ENCODE measurements at regions not wholly inside any gene's neighbourhood (a gene's known extent, or its start where the extent isn't known, plus 50 kb on each side); places are given as distances from the start of the nearest gene placed in this dataset.

DNA sequence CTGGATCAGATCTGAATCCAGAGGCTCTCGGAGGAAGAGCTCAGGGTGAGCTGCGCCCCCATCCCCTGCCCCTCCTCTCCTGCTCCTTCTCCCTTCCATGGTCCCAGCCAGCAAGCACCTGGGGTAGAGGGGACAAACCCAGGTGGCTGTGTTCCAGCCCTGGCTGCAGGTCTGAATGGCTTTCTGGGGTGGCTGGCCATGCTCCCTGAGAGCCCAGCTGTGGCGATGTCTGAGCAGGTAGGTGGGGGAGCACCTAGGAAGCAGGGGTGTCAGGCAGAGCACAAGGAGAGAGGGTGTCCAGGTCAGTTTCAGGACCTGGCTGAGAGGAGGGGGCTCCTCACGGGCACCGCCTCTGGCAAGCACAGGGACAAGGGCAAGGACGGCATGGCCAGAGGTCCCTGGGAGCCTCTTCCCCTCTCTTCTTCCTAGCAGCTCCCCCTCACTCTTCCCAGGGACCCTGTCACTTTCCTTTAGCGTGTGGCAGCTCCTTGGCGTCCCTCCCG, 310.0 kb downstream of the SEC14L1 start:
- DNase-seq, result no peak

DNA sequence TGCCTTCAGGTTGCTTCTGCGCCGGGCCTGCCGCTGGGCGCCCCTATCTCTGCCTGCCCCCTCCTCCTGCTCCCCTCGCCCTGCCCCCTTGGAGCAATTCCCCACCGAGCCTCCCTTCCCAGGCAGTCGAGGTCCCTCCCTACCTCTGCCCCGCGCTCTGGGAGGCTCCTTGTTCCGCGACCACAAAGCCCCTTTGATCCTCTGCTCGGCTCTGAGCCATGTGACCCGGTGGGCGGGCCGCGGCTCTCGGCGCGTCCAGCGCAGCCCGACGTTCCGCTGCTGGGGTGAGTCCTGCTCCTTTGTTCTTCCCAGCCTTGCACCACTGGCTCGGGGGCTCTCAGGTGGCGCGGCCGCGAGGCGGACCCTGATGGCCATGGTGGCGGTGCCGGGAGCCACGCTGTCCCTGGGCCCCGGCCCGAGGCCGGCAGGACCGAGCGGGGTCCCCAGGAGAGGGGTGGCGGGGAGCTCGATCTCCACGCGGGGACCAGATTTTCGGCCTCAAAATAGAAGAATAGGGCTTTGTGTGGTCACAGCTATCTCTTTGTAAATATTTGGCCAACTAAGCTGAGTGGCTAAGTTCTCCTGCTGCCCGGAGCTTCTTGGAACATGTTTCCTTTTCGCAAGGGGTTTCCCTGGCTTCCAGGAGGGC, 310.6 kb downstream of the SEC14L1 start:
- DNase-seq, result peak; percentile 63

DNA sequence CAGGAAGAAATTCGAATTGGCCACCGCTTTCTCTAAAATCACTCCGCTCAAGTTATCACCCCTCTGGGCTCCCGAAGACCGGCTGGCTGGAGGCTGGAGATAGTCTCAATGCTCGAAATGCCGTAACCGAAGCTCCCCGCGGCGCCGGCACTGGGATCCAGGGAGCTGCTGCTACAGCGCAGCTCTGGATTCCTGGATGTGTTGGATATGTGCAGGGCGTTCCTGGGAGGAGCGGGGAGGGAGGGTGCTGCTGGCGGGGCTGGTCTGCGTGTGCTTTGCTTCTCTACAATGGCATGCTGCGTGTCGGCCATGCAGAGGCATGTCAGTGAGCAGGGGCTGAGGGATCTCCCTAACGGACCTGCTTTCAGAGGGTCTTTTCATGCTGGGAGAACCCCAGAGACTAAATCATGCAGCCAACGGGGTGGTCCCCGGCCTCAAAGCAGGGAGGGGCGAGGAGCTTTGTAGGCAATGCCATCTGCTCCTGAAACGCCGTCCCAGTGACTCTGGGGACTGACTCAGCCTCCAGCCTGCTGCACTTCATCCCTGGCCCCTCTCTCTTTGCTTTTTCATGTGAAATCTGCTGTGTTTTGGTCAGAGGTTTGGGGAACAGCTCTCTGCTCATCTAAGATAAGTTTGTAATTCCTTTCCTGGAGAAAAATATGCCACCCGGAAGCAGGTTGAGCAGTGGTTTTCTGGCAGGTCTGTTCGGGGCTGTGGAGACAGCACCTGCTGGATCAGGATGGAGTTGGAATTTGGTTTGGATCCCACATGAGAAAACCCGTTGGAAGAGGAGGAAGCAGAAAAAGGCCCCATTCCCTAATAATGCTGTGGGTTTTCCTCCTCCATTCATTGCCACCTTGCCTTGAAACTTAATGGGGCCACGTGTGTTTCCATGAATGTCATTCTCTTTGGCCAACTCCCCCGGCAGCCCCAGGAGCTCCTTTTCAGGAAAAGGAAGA, 311.4 kb downstream of the SEC14L1 start:
- DNase-seq, result peak; percentile 81

DNA sequence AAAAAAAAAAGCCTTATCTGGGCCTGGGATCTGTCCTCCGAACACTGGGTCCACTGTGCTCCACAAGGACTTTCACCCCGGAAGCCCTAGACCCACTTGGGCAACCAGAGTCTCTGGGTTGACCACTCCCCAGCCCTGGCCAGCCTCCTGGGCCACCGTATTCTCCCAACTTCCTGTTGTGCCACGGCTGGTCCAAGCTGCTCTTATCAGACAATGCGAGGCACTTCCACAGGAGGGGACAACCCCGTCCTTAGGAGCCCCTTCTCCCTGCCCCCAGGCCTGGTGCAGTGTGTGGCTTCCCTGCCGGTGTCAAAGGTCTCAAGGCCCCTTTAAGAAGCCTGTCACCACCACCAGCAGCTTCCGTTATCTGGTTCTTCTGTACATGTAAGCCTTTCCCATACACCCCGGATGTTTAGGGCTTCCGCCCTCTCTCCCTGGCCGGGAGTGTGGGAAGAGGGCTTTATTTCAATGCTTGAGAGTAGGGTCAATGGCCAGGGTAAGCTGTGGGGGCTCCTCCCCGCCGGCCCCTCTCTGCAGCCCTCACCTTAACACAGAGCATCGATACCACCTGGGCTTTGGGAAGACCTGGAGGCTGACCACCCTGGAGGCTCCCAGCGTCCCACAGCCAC, 313.0 kb downstream of the SEC14L1 start:
- DNase-seq, result no peak

DNA sequence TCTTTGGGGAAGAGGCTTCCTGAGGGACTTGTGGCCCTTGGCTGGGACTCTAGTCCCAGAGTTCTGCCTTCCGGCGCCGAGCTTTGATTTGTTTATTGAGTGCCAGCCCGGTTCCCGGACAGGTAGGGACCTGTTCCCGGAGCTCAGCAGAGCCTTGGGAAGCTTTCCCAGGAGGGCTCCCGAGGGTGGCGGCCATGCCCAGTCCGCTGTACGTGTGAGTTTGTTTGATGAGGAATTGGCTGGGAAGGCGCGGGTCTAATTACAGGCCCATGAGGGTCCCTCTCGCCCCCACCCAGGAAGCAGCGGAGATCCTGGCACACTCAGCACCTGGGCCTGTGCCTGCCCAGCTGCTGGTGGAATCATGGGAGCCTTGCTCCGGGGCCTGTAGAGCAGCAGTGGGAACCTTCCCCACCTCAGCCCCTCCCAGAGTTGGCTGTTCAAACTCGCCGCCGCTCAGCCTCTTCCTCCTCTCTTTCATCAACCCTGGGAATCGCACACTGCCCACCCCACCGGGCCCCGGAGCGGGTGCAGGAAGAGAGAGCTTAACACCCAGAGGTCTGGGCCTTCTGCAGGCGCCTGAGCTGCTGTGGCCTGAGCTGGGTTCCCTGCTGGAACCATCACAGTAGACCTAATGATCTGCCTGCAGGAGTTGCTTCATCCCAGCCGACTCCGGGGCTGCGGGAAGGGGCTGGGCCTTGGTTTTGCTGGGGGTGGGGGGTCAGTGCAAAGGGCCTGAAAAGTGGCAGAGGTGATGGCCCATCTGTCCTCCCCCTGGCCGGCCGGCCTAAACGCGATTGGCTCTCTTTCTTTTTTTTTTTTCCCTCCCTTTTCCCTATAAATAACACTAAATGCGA, 313.7 kb downstream of the SEC14L1 start:
- DNase-seq, result no peak

DNA sequence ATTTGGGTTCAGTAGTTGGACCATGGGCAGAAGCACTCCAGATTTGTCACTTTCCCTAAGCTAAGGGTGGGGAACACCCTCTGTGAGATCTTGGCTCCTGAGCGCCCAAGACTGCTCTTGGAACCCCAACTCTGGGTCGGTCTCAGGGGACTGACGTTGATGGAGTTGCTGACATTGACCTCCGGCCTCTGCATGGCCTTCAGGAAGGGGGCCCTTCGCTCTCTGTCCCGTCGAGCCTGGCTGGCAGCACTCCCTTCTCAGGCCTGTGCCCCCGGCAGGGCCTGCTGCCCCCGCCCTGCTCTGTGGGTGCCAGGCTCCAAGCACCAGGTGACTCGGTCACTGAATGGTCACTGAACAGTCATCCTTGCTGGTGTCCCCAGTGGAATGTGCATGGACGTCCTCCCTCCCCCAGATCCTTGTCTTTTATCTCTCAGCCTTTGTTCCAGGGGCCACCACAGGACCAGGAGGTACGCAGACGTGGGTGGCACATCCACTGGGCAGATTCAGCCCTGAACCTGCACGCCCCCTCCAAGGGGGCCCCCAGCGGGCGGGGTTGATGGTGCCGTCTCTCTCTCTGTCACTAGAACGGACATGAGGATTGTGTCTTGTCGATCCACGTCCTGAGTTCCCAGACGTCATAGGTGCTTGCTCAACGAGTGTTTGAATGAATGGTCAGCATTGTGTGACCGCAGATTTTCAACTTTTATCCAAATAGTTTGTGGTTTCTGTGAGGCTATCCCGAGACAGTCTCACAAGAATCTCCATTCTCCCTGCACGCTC, 314.5 kb downstream of the SEC14L1 start:
- no peak for DNase-seq

DNA sequence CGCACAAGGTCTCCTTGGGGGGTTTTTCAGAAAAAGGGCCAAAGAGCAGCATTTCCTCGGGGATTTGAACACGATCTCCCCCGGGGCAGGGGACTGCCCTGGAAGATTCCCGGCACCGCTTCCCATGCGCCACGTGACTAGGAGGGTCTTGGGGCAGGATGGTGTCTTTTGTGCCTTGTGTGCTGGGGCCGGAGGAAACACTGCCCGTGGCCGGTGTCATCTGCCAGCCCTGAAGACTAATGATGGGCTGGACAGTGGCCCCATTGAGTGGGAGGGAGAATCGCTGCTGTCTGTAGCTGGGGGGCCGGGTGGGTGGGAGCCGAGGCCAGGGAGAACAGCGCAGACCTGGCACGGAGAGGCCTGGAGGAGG, 315.1 kb downstream of the SEC14L1 start:
- no peak for DNase-seq

DNA sequence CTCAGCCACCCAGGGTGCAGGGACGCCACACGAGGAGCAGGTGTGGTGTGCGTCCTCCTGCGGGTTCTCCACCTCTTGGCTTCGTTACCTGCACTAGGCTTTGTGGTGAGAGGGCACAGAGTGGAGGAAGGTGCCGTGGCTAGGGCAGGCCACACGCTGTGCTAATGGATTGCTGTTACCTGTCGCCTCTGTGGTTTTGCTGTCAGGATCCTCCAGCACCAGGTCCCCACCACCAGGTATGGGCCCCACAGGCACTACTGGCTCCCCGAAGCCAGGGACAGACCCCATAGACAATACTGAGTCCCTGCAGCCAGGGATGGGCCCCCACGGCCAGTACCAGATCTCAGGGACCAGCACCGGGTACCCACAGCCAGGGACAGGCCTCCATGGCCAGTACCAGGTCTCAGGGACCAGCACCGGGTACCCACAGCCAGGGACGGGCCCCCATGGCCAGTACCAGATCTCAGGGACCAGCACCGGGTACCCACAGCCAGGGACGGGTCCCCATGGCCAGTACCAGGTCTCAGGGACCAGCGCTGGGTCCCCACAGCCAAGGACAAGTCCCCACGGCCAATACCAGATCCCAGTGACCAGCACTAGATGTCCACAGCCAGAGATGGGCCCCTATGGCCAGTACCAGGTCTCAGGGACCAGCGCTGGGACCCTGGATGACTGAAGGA, 315.6 kb downstream of the SEC14L1 start:
- no peak for DNase-seq

DNA sequence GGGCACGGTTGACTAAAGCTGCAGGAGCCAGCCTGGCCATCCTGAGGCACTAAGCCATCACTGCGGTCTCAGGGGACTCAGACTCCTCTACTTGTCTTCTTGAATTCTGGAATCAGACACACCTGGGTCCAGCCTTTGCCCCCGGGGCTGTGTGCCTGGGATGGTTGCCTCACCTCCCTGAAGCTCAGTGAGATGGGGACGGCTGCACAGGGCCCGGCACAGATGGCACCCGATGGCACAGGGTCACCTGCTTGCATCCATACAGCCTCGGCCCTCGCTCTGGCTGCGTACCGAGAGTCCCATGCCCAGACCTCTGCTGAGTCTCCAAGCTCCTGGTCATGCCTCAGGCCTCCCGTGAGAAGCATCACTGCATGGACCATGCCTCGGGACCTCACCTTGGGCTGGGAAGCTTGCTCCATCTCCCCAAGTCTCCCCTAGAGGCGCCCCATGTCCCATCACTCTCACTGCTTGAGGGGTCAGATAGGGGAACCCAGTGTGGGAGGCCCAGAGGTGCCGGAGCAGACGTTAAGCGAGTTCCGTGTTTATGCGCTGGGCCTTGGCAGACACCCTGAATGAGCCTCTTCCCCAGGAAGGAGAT, 316.3 kb downstream of the SEC14L1 start:
- no peak for DNase-seq

DNA sequence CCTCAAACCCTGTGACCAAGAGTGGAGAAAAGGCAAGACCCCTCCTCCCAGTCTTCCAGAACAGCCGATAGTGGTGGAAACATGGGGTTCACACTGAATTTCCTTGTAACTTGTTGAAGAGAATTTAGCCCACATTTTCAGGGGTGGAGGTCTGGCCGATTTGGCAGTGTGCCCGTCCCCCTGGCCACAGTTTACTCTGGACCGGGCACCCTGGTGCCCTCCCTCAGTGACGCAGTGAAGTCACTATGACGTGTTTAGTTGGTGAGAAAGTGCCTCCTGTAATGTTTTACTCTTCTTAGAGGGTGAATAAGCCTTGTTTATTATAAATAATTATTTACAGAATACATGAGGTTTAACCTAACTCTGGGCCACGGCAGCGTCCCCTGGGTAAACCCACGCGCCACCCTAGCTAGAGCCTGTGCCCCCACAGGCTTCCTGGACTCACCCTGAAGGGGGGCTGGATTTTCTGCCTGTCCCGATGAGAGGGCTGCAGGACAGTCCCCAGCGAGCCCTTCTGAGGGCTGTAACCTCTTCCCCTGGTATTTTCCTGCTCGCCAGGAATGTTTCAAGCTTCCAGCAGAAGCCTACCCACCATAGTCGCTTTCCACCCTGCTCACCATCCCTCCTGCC, 316.9 kb downstream of the SEC14L1 start:
- no peak for DNase-seq

DNA sequence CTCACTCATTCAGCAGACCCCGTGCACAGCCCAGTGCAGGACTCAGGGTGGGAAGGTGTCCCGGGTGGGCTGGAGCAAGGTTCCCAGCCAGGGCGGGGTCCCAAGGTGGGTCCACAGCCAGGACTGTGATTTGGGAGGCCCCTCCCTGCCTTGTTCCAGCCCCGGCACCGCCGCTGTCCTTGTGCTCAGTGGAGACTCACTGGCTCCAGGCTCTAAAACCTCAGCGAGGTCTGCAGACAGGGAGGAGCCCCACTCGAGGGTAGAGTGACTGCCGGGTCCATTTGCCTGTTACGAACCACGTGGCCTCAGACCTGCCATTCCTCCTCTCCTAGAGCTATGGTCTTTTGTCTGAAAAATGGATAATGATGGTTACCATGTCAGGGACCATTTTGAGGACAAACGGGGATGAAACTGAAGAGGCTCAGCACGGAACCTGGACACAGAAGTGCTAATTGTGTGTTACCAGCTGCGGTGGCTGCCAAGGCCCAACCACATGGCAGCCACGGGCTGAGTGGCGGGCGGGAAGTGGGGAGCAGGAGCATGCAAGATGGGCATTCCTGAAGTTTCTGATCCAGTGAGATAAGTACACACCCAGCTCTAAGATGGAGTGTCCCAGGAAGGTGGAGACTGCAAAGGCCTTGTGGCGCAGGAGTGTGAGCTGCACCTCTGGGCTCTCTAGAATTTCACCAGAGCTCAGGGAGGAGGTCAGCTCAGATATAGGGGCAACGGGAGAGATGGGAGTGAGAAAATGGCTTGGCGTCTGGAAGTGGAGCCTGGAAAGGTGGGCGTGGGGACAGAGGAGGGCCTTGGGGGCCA, 317.6 kb downstream of the SEC14L1 start:
- no peak for DNase-seq

DNA sequence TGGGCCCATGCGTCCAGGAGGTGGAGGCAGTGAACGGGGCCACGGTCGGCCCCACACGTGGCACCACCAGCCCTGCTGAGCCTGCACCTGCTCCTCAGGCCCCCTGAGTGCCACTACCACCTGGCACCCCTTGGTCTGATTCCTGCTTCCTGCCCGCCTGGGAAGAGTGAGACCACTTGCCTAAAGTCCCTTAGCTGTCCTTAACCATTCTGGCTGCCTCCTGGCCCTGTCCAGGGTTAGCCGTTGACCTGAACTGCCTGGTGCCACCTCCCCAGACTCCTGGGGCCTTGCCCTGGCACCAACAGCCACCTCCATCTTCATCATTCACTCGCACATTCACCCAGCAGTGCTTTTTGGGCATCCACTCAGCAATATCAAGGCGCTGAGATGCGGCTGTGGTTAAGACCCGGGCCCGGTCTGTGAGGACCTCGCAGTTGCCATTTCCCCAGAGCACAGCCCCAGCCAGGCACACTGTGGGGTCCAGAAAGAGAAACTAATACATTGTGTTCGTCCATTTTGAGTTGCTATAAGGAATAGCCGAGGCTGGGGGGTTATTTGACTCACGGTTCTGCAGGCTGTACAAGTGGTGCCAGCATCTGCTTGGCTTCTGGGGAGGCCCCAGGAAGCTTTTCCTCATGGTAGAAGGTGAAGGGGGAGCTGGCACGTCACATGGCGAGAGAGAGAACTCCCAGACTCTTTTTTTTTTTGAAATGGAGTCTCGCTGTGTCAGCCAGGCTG, 318.4 kb downstream of the SEC14L1 start:
- no peak for DNase-seq

DNA sequence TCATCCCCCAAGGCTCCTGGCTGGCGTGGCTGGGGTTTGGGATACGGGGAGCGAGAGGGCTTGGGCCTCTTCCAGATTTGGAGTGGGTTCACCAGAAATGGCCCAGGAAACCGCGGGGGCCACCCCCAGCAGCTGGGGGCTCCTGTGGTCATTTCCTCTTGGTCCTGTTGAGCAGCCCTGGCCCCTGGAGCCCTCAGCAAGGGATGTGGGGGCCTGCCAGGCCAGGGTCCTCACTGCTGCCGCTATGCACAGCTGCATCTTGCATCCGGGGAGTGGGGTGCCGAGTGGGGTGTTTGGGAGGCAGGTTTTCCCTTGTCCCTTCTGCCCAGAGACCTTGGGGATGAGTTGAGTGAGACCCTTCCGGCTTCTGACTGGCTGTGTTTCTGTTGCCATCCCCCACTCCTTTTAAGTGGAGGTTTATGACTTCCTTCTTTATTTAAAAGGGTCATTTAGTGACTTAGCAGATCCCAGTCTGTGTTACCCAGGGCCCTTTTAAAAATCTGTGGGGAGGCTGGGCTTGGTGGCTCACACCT, 319.8 kb downstream of the SEC14L1 start:
- no peak for DNase-seq

DNA sequence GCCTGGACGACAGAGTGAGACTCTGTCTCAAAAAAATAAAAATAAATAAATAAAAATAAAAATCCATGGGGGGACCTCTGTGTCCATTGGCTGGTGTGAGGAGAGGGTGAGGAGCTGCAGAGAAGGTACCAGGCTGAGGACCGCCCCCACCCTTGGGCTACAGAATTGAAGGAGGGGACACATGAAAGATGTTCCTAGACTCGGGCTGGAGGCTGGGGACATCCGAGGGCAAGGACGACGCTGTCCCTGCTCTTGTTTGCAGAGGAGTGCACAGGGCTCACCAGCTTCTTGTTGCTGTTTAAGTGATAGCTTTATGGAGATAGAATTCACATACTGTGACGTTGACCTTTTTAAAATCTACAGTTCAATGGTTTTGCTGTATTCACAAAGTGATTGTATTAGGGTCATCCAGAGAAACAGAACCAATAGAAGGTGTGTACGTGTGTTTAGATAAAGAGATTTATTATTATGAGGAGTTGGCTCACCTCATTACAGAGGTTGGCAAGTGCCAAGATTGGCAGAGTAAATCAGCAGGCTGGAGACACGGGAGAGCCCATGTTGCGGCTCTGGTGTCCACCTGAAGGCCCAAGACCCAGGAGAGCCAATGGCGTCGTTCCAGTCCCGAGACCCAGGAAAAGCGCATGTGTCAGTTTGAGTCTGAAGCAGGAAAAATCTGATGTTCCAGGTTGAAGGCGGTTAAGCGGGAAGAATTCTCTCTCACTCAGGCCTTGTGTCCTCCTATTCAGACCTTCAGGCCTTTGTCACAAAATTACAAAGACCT, 320.7 kb downstream of the SEC14L1 start:
- DNase-seq, result no peak

DNA sequence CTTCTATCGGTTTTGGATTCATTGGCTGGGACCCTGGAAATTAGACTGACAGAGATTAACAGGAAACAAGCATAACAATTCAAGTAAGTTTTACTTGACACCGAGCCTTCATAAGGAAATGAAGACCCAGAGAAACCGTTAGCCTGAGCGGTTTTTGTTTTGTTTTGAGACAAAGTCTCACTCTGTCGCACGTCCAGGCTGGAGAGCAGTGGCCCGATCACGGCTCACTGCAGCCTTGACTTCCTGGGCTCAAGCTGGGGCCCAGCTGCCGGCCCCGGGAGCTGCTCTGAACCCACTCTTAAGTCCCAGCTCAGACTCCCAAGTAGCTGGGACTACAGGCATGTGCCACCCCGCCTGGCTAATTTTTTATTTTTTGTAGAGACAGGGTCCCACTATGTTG, 321.3 kb downstream of the SEC14L1 start:
- no peak for DNase-seq

DNA sequence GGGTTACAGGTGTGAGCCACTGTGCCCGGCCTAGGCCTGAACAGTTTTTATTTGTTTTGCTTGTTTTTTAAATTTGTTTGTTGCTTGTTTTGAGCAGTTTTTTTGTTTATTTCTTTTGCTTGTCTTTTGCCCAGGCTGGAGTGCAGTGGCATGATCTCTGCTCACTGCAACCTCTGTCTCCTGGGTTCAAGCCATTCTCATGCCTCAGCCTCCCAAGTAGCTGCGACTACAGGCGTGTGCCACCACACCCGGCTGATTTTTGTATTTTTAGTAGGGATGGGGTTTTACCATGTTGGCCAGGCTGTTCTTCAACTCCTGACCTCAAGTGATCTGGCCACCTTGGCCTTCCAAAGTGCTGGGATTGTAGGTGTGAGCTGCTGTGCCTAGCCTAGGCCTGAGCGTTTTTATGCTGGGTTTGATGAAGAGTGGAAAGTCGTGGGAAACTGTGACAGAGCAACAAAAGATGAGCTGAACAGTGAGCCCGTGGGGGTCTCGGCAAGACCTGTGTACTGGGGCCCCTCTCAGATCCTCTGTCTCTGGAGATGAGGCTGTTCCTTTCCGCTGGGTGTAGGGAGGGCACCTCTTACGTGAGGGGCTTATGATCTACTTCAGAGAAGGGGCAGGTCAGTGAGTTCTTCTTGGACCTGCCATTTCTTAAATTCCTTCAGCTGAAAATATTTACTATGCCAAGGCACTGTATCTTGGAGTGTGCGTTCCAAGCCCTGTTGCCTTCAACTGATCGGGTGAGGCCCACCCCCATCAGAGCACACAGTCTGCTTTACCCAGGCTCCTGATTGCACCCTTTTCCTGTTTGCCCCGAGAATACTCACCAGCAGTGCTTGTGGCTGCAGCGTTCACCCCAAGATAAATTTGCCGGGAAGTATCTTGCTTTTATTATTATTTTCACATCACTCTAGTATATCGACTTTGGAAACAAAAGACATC, 322.1 kb downstream of the SEC14L1 start:
- no peak for DNase-seq
